ENCODE measurements at regions not wholly inside any gene's neighbourhood (a gene's known extent, or its start where the extent isn't known, plus 50 kb on each side); places are given as distances from the start of the nearest gene placed in this dataset.

DNA sequence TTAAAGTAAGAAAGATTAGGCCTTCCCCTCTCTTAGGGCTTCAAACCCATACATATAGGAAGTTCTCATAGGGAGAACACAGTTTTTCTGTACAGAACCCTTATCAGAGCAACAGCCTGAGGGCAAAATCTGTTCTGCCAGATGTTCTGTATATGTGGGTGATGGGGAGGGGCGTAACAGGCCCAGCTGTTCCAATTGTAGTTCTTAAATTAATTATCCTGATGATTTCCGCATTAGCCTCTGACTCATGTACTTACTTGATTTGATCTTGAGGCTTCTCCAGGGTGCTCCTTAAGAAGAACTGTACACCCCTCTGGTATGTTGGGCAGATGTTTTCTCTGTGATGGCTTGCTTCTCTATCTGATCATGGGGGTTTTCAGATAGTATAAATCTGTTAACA lies 123.1 kb upstream of the C11orf87 start:
- TF ChIP-seq, protein P1, sequence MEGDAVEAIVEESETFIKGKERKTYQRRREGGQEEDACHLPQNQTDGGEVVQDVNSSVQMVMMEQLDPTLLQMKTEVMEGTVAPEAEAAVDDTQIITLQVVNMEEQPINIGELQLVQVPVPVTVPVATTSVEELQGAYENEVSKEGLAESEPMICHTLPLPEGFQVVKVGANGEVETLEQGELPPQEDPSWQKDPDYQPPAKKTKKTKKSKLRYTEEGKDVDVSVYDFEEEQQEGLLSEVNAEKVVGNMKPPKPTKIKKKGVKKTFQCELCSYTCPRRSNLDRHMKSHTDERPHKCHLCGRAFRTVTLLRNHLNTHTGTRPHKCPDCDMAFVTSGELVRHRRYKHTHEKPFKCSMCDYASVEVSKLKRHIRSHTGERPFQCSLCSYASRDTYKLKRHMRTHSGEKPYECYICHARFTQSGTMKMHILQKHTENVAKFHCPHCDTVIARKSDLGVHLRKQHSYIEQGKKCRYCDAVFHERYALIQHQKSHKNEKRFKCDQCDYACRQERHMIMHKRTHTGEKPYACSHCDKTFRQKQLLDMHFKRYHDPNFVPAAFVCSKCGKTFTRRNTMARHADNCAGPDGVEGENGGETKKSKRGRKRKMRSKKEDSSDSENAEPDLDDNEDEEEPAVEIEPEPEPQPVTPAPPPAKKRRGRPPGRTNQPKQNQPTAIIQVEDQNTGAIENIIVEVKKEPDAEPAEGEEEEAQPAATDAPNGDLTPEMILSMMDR (conservative IDR thresholded peaks at IDR 0.05; ENCODE audit: low read length) = no peak
- no peak for TF ChIP-seq EZH2phosphoT487 (IDR thresholded peaks at IDR 0.05; ENCODE audit: borderline replicate concordance)
